ENCODE measurements at regions not wholly inside any gene's neighbourhood (a gene's known extent, or its start where the extent isn't known, plus 50 kb on each side); places are given as distances from the start of the nearest gene placed in this dataset.

DNA sequence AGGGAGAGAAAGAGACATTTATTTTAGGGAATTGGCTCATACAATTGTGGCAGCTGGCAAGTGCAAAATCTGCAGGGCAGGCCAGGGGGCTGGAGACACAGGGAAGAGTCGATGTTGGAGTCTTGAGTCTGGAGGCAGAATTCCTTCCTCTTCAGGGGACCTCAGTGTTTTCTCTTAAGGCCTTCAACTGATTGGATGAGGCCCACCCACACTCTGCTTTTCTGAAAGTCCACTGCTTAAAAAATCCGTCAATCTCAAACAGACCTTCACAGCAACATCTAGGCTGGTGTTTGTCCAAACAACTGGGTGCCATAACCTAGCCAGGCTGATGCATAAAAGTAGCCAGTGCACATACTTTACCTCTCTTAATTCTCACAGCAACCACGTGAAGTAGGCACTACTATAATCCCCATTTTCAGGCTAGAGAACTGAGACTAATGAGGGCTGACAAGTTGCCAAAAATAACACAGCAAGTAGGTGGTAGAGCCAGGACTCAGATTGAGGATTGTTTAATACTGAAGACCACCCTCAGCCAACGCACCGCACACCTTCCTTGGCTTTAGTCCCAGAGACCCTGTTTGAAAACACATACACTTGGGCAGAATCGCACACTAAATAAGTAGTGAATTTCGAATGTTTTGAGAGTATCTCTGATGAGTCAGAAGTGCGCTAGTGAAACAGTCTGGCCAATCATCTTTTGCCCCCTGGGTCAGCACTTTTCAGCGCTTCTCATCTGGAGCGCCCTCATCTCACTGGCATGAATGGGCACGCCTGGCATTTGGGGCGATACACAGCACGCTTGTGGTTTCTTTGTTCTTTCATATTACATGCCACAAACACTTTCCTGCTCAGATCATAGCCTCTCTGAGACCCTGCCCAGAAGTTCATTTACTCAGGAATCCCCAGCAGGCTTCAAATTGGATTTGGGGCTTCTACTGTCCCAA lies 591.4 kb downstream of the CCDC171 start:
- no peak for DNase-seq (ENCODE audit: low spot score)
- 91% methylated on average over 13 of the region's 13 CpGs for WGBS
- Histone ChIP-seq H3K27ac (ENCODE audit: low read depth in 1 of 2, low read length in 2 of 2) (no peak overlapping the region), H3K4me3 (ENCODE audit: low read depth in 1 of 3, low read length in 3 of 3) (no peak overlapping the region), H3K4me1 (ENCODE audit: control insufficient read depth in 4 of 4, insufficient read depth in 4 of 4, low read length in 3 of 4) (no peaks in the 10 kb centered on the region), H3K36me3 (ENCODE audit: control insufficient read depth in 4 of 4, insufficient read depth in 3 of 4, low read depth in 1 of 4, low read length in 3 of 4) (no peaks in the 10 kb centered on the region), H3K9me3 (ENCODE audit: control insufficient read depth in 4 of 4, low read length in 3 of 4) (no peaks in the 10 kb centered on the region), H3K9ac (ENCODE audit: low read depth in 1 of 2, low read length in 2 of 2) (no peak overlapping the region), H3K27me3 (ENCODE audit: control insufficient read depth in 4 of 4, insufficient read depth in 4 of 4, low read length in 3 of 4) (no peaks in the 10 kb centered on the region)
- TF ChIP-seq, protein P1, sequence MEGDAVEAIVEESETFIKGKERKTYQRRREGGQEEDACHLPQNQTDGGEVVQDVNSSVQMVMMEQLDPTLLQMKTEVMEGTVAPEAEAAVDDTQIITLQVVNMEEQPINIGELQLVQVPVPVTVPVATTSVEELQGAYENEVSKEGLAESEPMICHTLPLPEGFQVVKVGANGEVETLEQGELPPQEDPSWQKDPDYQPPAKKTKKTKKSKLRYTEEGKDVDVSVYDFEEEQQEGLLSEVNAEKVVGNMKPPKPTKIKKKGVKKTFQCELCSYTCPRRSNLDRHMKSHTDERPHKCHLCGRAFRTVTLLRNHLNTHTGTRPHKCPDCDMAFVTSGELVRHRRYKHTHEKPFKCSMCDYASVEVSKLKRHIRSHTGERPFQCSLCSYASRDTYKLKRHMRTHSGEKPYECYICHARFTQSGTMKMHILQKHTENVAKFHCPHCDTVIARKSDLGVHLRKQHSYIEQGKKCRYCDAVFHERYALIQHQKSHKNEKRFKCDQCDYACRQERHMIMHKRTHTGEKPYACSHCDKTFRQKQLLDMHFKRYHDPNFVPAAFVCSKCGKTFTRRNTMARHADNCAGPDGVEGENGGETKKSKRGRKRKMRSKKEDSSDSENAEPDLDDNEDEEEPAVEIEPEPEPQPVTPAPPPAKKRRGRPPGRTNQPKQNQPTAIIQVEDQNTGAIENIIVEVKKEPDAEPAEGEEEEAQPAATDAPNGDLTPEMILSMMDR (IDR thresholded peaks at IDR 0.05; ENCODE audit: low read depth, low read length, missing input control) = no peak
- TF ChIP-seq YY1 (IDR thresholded peaks at IDR 0.05) (no peak), FOXA1 (IDR thresholded peaks at IDR 0.05) (no peak), HNF4G (IDR thresholded peaks at IDR 0.05) (no peak), NR2F2 (IDR thresholded peaks at IDR 0.05) (no peak), RAD21 (IDR thresholded peaks at IDR 0.05) (no peak), GABPA (IDR thresholded peaks at IDR 0.05 in 1 of 2, conservative IDR thresholded peaks at IDR 0.05 in 1 of 2) (no peak), TAF1 (conservative IDR thresholded peaks at IDR 0.05) (no peak), HNF4A (conservative IDR thresholded peaks at IDR 0.05) (no peak), SP1 (IDR thresholded peaks at IDR 0.05) (no peak), JUND (IDR thresholded peaks at IDR 0.05) (no peak), RXRA (IDR thresholded peaks at IDR 0.05) (no peak), FOXA2 (IDR thresholded peaks at IDR 0.05) (no peak)
- TF ChIP-seq, protein P2, sequence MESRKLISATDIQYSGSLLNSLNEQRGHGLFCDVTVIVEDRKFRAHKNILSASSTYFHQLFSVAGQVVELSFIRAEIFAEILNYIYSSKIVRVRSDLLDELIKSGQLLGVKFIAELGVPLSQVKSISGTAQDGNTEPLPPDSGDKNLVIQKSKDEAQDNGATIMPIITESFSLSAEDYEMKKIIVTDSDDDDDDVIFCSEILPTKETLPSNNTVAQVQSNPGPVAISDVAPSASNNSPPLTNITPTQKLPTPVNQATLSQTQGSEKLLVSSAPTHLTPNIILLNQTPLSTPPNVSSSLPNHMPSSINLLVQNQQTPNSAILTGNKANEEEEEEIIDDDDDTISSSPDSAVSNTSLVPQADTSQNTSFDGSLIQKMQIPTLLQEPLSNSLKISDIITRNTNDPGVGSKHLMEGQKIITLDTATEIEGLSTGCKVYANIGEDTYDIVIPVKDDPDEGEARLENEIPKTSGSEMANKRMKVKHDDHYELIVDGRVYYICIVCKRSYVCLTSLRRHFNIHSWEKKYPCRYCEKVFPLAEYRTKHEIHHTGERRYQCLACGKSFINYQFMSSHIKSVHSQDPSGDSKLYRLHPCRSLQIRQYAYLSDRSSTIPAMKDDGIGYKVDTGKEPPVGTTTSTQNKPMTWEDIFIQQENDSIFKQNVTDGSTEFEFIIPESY (IDR thresholded peaks at IDR 0.05) = no peak
- TF ChIP-seq, protein P3, sequence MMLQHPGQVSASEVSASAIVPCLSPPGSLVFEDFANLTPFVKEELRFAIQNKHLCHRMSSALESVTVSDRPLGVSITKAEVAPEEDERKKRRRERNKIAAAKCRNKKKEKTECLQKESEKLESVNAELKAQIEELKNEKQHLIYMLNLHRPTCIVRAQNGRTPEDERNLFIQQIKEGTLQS (IDR thresholded peaks at IDR 0.05) = no peak
- TF ChIP-seq, protein P4, sequence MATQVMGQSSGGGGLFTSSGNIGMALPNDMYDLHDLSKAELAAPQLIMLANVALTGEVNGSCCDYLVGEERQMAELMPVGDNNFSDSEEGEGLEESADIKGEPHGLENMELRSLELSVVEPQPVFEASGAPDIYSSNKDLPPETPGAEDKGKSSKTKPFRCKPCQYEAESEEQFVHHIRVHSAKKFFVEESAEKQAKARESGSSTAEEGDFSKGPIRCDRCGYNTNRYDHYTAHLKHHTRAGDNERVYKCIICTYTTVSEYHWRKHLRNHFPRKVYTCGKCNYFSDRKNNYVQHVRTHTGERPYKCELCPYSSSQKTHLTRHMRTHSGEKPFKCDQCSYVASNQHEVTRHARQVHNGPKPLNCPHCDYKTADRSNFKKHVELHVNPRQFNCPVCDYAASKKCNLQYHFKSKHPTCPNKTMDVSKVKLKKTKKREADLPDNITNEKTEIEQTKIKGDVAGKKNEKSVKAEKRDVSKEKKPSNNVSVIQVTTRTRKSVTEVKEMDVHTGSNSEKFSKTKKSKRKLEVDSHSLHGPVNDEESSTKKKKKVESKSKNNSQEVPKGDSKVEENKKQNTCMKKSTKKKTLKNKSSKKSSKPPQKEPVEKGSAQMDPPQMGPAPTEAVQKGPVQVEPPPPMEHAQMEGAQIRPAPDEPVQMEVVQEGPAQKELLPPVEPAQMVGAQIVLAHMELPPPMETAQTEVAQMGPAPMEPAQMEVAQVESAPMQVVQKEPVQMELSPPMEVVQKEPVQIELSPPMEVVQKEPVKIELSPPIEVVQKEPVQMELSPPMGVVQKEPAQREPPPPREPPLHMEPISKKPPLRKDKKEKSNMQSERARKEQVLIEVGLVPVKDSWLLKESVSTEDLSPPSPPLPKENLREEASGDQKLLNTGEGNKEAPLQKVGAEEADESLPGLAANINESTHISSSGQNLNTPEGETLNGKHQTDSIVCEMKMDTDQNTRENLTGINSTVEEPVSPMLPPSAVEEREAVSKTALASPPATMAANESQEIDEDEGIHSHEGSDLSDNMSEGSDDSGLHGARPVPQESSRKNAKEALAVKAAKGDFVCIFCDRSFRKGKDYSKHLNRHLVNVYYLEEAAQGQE (IDR thresholded peaks at IDR 0.05) = no peak
- TF ChIP-seq, protein P5, sequence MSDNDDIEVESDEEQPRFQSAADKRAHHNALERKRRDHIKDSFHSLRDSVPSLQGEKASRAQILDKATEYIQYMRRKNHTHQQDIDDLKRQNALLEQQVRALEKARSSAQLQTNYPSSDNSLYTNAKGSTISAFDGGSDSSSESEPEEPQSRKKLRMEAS (IDR thresholded peaks at IDR 0.05) = no peak

Measured in liver (tissue), 8 donors.